ENCODE measurements at regions not wholly inside any gene's neighbourhood (a gene's known extent, or its start where the extent isn't known, plus 50 kb on each side); places are given as distances from the start of the nearest gene placed in this dataset.

DNA sequence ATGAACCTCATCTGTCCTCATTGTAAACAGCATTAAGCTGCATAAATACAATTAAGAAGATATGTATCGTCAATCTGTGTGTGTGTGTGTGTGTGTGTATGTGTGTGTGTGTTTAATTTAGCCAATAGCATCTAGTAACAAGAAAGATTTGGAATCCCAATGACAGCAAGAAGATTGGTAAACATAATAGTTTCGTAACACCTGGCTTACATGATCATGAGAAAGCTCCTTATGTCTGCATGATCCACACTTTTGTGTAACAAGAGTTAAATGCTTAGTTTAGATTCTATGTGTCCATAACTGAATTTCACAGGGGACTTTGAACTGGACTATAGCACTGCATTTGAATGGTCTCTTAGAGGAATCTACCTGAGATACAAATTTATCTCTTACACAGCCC, 191.0 kb upstream of the BET1 start:
- Mint-ChIP-seq H3K9me3 (ENCODE audit: unreplicated experiment) (peaks cover 4% of the 10 kb centered on the region), H3K4me3 (ENCODE audit: unreplicated experiment) (no peak overlapping the region)
- FAIRE-seq: no peak

DNA sequence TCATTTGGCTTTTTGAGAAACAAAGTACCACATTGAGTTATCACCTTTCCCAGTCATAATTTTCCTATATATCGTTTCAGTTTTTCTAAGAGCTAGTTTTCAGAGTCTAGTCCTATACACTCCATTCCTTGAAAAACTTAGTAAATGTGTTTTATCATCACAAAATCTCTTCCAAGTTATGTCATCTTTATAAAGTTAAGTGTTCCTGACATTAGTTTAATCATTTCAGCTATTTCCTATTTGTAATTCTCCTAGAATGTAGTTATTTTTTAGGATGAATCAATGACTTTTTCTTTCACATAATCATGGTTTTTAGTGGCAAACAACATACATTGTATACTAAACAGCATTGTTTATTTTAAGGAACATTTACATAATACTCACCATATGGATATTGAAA, 191.7 kb upstream of the BET1 start:
- Mint-ChIP-seq H3K36me3 (ENCODE audit: low read depth, unreplicated experiment) (no peaks in the 10 kb centered on the region), H3K4me3 (ENCODE audit: unreplicated experiment) (no peak overlapping the region), H3K9me3 (ENCODE audit: unreplicated experiment) (peaks cover 4% of the 10 kb centered on the region), H3K27me3 (ENCODE audit: low read depth, unreplicated experiment) (no peaks in the 10 kb centered on the region), H3K4me1 (ENCODE audit: low read depth, unreplicated experiment) (peaks cover 4% of the 10 kb centered on the region), H3K27ac (ENCODE audit: unreplicated experiment) (no peak overlapping the region)
- Histone ChIP-seq H2AFZ (ENCODE audit: low read depth, low read length) (no peak overlapping the region), H3K27ac (ENCODE audit: low read depth, low read length) (no peak overlapping the region), H3K4me1 (ENCODE audit: insufficient read depth, low read length) (peaks cover 3% of the 10 kb centered on the region), H3K4me3 (ENCODE audit: insufficient read depth, low read depth, low read length) (no peak overlapping the region), H3K79me2 (ENCODE audit: insufficient read depth, low read length) (no peaks in the 10 kb centered on the region), H3K36me3 (ENCODE audit: insufficient read depth, low read length) (no peaks in the 10 kb centered on the region), H3K9me3 (ENCODE audit: insufficient read depth, low read depth, low read length) (no peaks in the 10 kb centered on the region), H4K20me1 (ENCODE audit: insufficient read depth, low read length) (no peaks in the 10 kb centered on the region), H3K4me2 (ENCODE audit: low read length) (no peak overlapping the region), H3K9ac (ENCODE audit: low read length) (no peak overlapping the region), H3K27me3 (ENCODE audit: insufficient read depth, low read length) (no peaks in the 10 kb centered on the region)
- DNase-seq (ENCODE audit: low read depth) (no peak), FAIRE-seq (peak; percentile 74)
- no peak for TF ChIP-seq EZH2 (IDR thresholded peaks at IDR 0.05; ENCODE audit: insufficient read depth, low read length)
- TF ChIP-seq, protein P1, sequence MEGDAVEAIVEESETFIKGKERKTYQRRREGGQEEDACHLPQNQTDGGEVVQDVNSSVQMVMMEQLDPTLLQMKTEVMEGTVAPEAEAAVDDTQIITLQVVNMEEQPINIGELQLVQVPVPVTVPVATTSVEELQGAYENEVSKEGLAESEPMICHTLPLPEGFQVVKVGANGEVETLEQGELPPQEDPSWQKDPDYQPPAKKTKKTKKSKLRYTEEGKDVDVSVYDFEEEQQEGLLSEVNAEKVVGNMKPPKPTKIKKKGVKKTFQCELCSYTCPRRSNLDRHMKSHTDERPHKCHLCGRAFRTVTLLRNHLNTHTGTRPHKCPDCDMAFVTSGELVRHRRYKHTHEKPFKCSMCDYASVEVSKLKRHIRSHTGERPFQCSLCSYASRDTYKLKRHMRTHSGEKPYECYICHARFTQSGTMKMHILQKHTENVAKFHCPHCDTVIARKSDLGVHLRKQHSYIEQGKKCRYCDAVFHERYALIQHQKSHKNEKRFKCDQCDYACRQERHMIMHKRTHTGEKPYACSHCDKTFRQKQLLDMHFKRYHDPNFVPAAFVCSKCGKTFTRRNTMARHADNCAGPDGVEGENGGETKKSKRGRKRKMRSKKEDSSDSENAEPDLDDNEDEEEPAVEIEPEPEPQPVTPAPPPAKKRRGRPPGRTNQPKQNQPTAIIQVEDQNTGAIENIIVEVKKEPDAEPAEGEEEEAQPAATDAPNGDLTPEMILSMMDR (IDR thresholded peaks at IDR 0.05; ENCODE audit: insufficient read depth, low read depth, low read length): no peak

More for the DNA sequence above, 191.0 kb upstream of the BET1 start:
- H3K27me3 ChIP-seq (ENCODE audit: insufficient read depth, low read length): no peaks in the 10 kb centered on the region
- TF ChIP-seq, protein P1 (IDR thresholded peaks at IDR 0.05; ENCODE audit: insufficient read depth, low read depth, low read length): no peak
- no peak for TF ChIP-seq EZH2 (IDR thresholded peaks at IDR 0.05; ENCODE audit: insufficient read depth, low read length)
- no peaks in the 10 kb centered on the region for H3K9me3 ChIP-seq (ENCODE audit: insufficient read depth, low read depth, low read length)
- H3K4me1 Mint-ChIP-seq (ENCODE audit: low read depth, unreplicated experiment): peaks cover 8% of the 10 kb centered on the region
- peaks cover 9% of the 10 kb centered on the region for H3K4me1 ChIP-seq (ENCODE audit: insufficient read depth, low read length)
- no peak overlapping the region for H3K27ac ChIP-seq (ENCODE audit: low read depth, low read length)
- H3K36me3 Mint-ChIP-seq (ENCODE audit: low read depth, unreplicated experiment): no peaks in the 10 kb centered on the region
- H3K27ac Mint-ChIP-seq (ENCODE audit: unreplicated experiment): no peak overlapping the region
- no peak overlapping the region for H2AFZ ChIP-seq (ENCODE audit: low read depth, low read length)
- no peaks in the 10 kb centered on the region for H4K20me1 ChIP-seq (ENCODE audit: insufficient read depth, low read length)
- H3K9ac ChIP-seq (ENCODE audit: low read length): no peak overlapping the region
- H3K4me3 ChIP-seq (ENCODE audit: insufficient read depth, low read depth, low read length): no peak overlapping the region
- H3K79me2 ChIP-seq (ENCODE audit: insufficient read depth, low read length): no peaks in the 10 kb centered on the region
- H3K27me3 Mint-ChIP-seq (ENCODE audit: low read depth, unreplicated experiment): no peaks in the 10 kb centered on the region
- no peak overlapping the region for H3K4me2 ChIP-seq (ENCODE audit: low read length)
- H3K36me3 ChIP-seq (ENCODE audit: insufficient read depth, low read length): no peaks in the 10 kb centered on the region
- no peak for DNase-seq (ENCODE audit: low read depth)

DNA sequence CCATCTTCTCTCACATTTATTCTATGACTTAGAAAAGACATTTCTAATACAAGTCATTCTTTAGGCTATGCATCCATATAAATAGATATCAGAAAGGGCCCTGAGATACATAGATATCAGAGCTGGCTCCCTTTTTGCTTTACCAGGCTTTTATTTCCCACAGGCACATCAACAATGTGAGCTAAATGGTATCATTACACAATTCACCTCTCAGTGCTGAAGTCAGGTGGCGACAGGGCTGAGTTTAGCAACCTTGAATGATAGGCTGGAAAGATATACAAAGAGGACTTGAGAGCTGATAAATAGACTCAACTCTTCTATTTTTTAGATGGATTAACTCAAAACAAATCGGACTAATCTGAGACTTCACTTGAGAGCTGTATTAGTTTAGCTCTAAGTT, 189.2 kb upstream of the COL1A2 start:
- Histone ChIP-seq H3K9me3 (ENCODE audit: insufficient read depth, low read depth, low read length) (no peaks in the 10 kb centered on the region), H3K9ac (ENCODE audit: low read length) (no peak overlapping the region), H3K27me3 (ENCODE audit: insufficient read depth, low read length) (no peaks in the 10 kb centered on the region), H3K27ac (ENCODE audit: low read depth, low read length) (no peak overlapping the region), H2AFZ (ENCODE audit: low read depth, low read length) (no peak overlapping the region), H3K4me2 (ENCODE audit: low read length) (no peak overlapping the region), H4K20me1 (ENCODE audit: insufficient read depth, low read length) (no peaks in the 10 kb centered on the region), H3K79me2 (ENCODE audit: insufficient read depth, low read length) (no peaks in the 10 kb centered on the region), H3K36me3 (ENCODE audit: insufficient read depth, low read length) (no peaks in the 10 kb centered on the region), H3K4me3 (ENCODE audit: insufficient read depth, low read depth, low read length) (no peak overlapping the region), H3K4me1 (ENCODE audit: insufficient read depth, low read length) (no peaks in the 10 kb centered on the region)
- DNase-seq (ENCODE audit: low read depth): no peak
- Mint-ChIP-seq H3K9me3 (ENCODE audit: unreplicated experiment) (no peaks in the 10 kb centered on the region), H3K27me3 (ENCODE audit: low read depth, unreplicated experiment) (no peaks in the 10 kb centered on the region), H3K4me3 (ENCODE audit: unreplicated experiment) (no peak overlapping the region), H3K36me3 (ENCODE audit: low read depth, unreplicated experiment) (no peaks in the 10 kb centered on the region), H3K27ac (ENCODE audit: unreplicated experiment) (no peak overlapping the region), H3K4me1 (ENCODE audit: low read depth, unreplicated experiment) (no peaks in the 10 kb centered on the region)
- no peak for TF ChIP-seq EZH2 (IDR thresholded peaks at IDR 0.05; ENCODE audit: insufficient read depth, low read length)
- TF ChIP-seq, protein P1 (IDR thresholded peaks at IDR 0.05; ENCODE audit: insufficient read depth, low read depth, low read length): no peak
- FAIRE-seq: no peak

Measured in astrocyte (in vitro differentiated cells and primary cell).